HG03064 (cell line): ENCODE measurements at regions not wholly inside any gene's neighbourhood (a gene's known extent, or its start where the extent isn't known, plus 50 kb on each side); places are given as distances from the start of the nearest gene placed in this dataset.

ENCODE experiments used
- ATAC-seq: cut with Tn5 transposase; IDR thresholded peaks from one replicate; pipeline ENCODE4 v1.9.1; 2021; ENCODE audit warnings: low read depth; ENCODE audit not compliant: unreplicated experiment

GRCh38 chr6:170025341-170025911 lies 265.5 kb downstream of the DLL1 start:
- no peak for ATAC-seq

- ATAC-seq: no peak
Measured at GRCh38 chr6:170024940-170025339, 265.9 kb downstream of the DLL1 start.

- ATAC-seq: no peak
Measured at GRCh38 chr6:170023620-170024521, 267.0 kb downstream of the DLL1 start.

DNA sequence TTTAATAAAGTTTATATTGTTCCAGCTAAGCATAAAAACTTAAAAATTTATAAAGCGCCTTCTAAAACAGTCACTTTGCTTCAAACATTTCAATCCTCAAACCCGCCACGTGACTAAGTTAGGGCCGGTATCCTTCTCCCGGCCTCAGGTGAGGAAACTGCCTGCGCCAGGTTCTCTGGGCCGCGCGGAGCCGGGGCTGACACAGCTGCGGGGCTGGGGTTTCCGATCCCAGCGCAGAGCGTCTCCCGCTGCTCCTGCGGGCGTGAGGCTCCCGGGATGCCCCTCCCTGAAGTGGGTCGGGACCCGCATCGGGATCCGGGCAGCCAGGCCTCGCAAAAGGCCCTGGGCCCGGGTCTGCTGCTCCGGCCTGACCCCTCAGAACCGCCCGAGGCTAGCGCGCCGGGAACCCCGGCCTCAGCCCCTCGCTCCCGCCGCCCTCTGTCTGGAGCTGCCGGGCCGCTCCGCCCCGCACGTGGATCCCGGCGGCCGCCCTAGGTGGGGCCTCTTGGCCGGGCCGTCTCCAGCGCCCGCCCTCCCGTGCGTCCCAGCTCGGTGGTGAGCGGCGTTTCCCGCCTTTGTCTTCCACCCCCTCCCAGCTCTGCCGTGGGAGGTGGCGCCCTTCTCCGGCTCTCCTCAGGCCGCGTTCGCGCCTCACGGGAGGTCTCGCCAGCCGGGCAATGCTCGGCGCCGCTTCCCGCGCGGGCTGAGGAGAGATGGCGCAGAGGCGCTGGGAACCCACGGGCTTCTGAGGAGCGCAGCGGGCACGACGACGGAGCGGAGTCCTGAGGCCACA lies 267.9 kb downstream of the DLL1 start:
- ATAC-seq: no peak

DNA sequence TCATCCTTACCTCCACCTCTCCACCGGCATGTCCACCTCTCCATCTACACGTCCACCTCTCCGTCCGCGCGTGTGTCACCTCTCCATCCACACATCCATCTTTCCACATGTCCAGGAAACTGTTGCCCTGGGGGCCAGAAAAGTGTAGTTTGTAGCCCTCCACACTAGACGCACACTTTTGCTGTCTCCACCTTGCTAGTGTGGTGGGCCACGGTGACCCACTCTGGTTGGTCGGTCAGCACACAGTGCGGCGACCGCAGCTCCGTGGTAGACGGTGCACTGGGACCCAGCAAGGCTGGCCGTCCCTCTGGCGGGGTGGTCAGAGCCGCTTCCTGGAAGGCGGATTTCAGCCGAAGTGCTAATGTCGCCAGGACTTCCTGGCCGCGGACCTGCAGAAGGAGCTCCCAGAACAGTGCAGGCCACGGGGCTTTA lies 268.6 kb downstream of the DLL1 start:
- no peak for ATAC-seq

- no peak for ATAC-seq
Measured at GRCh38 chr6:170021579-170021978, 269.3 kb downstream of the DLL1 start.

- ATAC-seq: no peak
Measured at GRCh38 chr6:170019818-170020583, 268.6 kb downstream of the ERMARD start.

- ATAC-seq: no peak
Measured at GRCh38 chr6:170018936-170019817, 267.8 kb downstream of the ERMARD start.

DNA sequence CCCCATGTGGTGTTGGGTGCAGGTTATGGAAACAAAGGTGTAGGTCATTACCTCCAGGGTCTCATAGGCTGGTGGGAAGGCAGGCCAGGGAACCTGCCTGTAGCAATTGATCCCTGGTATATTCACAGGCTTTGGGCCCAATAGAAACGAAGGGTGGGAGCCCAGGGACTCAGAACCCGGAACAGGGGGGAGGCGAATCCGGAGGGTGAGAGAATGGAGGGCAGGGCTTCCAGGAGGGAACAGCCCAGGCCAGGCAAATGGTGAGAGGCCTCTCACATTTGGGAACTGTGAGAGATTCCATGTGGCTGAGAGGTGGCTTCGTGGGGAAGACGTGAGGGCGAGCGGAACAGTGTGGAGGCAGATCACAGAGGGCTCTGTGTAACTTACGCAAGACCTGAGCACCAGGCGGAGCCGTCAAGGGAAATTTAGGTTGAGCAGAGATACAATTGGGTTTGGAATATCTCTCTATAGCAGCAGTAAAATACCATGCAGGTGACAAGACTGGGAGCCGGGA lies 267.1 kb downstream of the ERMARD start:
- no peak for ATAC-seq

- ATAC-seq: no peak
Measured at GRCh38 chr6:170017603-170018320, 266.3 kb downstream of the ERMARD start.

DNA sequence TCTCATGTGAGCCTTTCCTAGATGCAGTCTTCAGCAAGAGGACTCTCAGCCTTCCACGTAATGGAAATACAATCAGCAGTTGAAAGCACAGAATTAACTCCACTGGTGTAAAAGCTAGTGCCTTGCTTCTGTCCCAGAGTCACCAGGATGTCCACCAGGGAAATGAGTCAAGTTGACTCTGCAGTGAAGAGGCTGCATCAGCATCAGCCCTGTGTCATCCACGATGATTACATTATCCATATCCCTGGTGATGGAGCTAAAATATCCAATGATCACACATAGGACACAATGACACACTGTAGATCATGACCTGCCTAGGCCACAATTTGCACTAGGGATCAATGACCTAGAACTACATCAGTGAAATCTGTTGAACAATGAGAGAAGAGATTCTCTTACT lies 262.4 kb downstream of the ERMARD start:
- ATAC-seq: no peak

- no peak for ATAC-seq
Measured at GRCh38 chr6:170012037-170012330, 260.6 kb downstream of the ERMARD start.

- no peak for ATAC-seq
Measured at GRCh38 chr6:170011204-170012036, 260.0 kb downstream of the ERMARD start.

DNA sequence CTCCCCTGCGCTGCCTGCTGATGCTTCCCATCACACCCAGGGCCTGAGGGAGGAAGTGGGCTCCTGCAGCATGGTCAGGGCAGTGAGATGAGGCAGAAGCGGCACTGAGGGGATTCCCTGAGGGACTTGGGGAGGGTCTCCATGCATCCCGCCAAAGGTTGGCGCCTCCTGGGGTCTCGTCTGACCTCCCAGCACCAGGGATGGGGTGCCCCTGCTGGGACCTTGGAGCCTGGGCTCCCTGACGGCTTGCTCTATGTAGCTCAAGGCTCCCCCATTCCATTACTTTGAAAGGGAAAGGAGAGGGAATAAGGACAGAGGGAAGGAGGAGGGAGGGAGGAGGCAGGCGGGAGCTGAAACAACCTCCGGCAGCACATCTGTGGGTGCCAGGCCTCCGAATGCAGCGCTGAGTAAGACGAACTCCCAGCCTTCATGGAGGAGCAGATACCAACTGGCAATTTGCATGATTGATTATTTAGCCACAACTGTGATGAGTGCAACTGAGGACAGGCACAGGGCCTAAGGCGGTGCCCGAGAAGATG lies 259.3 kb downstream of the ERMARD start:
- ATAC-seq: no peak

DNA sequence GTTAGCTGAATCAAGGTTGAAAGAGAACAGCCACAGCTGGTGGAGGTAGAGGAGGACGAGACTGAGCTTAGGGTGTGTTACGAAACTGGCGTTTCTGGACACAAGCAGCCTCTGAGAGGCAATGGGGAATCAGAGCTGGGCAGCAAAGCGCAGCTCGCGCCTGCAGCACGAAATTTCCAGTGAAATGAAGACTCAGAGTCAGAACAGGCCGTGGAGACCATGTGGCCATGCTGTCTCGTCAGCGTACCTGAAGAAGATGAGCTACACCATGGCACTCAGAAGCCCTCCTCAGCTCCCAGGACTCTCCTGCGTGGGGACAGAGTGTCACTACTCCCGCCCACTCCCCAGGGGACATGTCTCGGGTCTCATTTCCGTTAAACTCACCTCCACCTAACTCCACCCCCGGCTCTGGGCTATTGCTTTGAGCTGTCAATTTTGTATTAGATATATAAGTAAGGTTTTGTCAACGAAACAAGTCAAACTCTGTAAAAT lies 256.9 kb downstream of the ERMARD start:
- no peak for ATAC-seq

DNA sequence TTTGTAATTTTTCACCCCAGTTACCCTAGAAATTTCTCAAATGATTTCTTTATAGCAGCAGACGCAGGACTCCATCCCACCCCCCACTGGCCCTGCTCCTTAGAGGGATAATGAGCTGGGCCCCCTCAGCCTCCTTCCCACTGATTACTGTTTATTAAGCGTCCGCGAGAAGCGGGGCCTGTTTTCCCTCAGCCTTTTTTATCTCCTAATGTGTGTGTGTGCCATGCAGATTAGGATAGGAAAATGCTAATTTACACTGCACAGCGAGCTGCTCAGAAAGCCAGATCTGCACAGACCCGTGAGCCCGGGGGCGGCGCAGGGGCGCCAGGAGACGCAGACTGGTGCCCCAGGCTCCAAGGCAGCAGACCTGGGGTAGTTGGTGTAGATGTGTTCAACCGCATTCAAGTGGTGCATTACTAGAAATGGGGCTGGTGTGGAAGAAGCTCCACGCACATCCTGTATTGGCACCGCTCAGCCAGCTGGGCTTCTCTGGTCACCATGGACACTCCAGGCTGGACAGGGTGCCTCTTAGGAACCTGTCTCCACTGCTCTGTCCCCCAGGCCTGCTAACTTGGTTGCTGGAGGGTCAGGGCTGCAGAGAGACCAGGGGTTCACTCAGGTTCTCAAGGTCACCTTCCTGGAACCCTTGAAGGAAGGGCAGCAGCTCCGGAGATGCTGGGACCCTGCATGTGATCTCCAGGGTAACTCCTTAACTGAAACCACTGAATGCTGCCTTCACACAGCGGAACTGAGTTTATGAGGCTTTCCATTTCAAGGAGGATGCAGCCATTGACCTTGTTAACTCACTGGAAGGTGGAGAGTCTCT lies 256.3 kb downstream of the ERMARD start:
- no peak for ATAC-seq
